Natural killer cell (primary cell): ENCODE measurements at regions not wholly inside any gene's neighbourhood (a gene's known extent, or its start where the extent isn't known, plus 50 kb on each side); places are given as distances from the start of the nearest gene placed in this dataset.

ENCODE experiments used
- ATAC-seq, 3 donors: fragments of 150-1000 bp in 2 of 3; fragments of 200-7000 bp in 1 of 3; cut with Tn5 transposase; 1 replicate in 1 of 3; 2 replicates in 2 of 3; pipeline ENCODE4 v1.10.0; 2021; ENCODE audit warnings: mild to moderate bottlenecking in 2 of 3, moderate library complexity in 2 of 3
- DNase-seq, 2 donors: peaks; one replicate each; pipeline versions ENCODE4 v3.0.0 to v3.0.0-alpha.2; 2013 to 2021; ENCODE audit warnings: mixed read lengths in 1 of 2
- H3K27ac ChIP-seq: one replicate; pipeline ENCODE4 v1.5.1; 2013; ENCODE audit warnings: mild to moderate bottlenecking, low read length
- H3K27me3 ChIP-seq: one replicate; pipeline ENCODE4 v1.6.1; 2013; ENCODE audit warnings: low read length; ENCODE audit not compliant: control insufficient read depth, insufficient read depth
- H3K36me3 ChIP-seq: one replicate; pipeline ENCODE4 v1.6.1; 2013; ENCODE audit warnings: low read length; ENCODE audit not compliant: control insufficient read depth, insufficient read depth
- H3K4me1 ChIP-seq: one replicate; pipeline ENCODE4 v1.6.1; 2013; ENCODE audit warnings: low read length; ENCODE audit not compliant: control insufficient read depth, insufficient read depth
- H3K4me3 ChIP-seq: one replicate; pipeline ENCODE4 v1.5.1; 2013; ENCODE audit warnings: low read length
- H3K9me3 ChIP-seq: one replicate; pipeline ENCODE4 v1.6.1; 2013; ENCODE audit warnings: low read length; ENCODE audit not compliant: control insufficient read depth, insufficient read depth
- H3K27ac Mint-ChIP-seq, 2 donors: one replicate each; pipeline ENCODE4 v1.8.0; 2022; ENCODE audit warnings: mild to moderate bottlenecking in 2 of 2, mixed read lengths in 2 of 2, moderate library complexity in 1 of 2
- H3K27me3 Mint-ChIP-seq, 2 donors: one replicate each; pipeline ENCODE4 v1.8.0; 2022; ENCODE audit warnings: low read depth in 2 of 2, mixed read lengths in 2 of 2
- H3K36me3 Mint-ChIP-seq: one replicate; pipeline ENCODE4 v1.8.0; 2022; ENCODE audit warnings: mixed read lengths
- H3K4me1 Mint-ChIP-seq, 2 donors: one replicate each; pipeline ENCODE4 v1.8.0; 2022; ENCODE audit warnings: mixed read lengths in 2 of 2
- H3K4me3 Mint-ChIP-seq: one replicate; pipeline ENCODE4 v1.8.0; 2022; ENCODE audit warnings: mild to moderate bottlenecking, moderate library complexity, mixed read lengths
- H3K9me3 Mint-ChIP-seq, 2 donors: one replicate each; pipeline ENCODE4 v1.8.0; 2022; ENCODE audit warnings: mixed read lengths in 2 of 2
- CTCF ChIP-seq: fragments of 200-600 bp; IDR thresholded peaks from one replicate; pipeline ENCODE4 v1.8.0; 2022; ENCODE audit warnings: antibody characterized with exemption
- WGBS: methylation state at CpG from one replicate; pipeline ENCODE4 v1.1.7; 2013; ENCODE audit warnings: missing lambda C conversion rate; ENCODE audit not compliant: insufficient coverage; 5-methylcytosine and 5-hydroxymethylcytosine counted together
- intact Hi-C: fragments of 100-400 bp; cut with micrococcal nuclease; formaldehyde crosslinking; loops from one replicate; pipeline ENCODE4 v1.14.2; 2022

GRCh38 chr13:111897846-111898215, 169.1 kb upstream of the SOX1 start:
- Histone ChIP-seq H3K27ac (no peak overlapping the region), H3K27me3 (peaks cover 16% of the 10 kb centered on the region), H3K36me3 (no peaks in the 10 kb centered on the region), H3K4me1 (no peaks in the 10 kb centered on the region), H3K4me3 (no peak overlapping the region), H3K9me3 (no peaks in the 10 kb centered on the region)
- peaks cover 20 to 23% of the 10 kb centered on the region in 2 donors for H3K27me3 Mint-ChIP-seq
- no peaks in the 10 kb centered on the region for H3K9me3 Mint-ChIP-seq
- no peak for TF ChIP-seq CTCF
- intact Hi-C loops: no loop called here
- no peak overlapping the region for H3K4me3 Mint-ChIP-seq
- ATAC-seq: no peak
- 76% methylated on average over 9 of the region's 9 CpGs for WGBS
- H3K4me1 Mint-ChIP-seq: no peaks in the 10 kb centered on the region
- no peak overlapping the region for H3K27ac Mint-ChIP-seq
- DNase-seq: no peak
- H3K36me3 Mint-ChIP-seq: no peaks in the 10 kb centered on the region

GRCh38 chr13:111898956-111899713, 167.8 kb upstream of the SOX1 start:
- no peak for TF ChIP-seq CTCF
- intact Hi-C loops: no loop called here
- no peak overlapping the region for H3K4me3 Mint-ChIP-seq
- H3K9me3 Mint-ChIP-seq: no peaks in the 10 kb centered on the region
- no peak overlapping the region for H3K4me3 ChIP-seq
- H3K27ac Mint-ChIP-seq: no peak overlapping the region
- DNase-seq (no peak), ATAC-seq (no peak)
- 90% methylated on average over 33 of the region's 35 CpGs for WGBS
- no peaks in the 10 kb centered on the region for H3K36me3 Mint-ChIP-seq
- no peaks in the 10 kb centered on the region for H3K36me3 ChIP-seq
- no peaks in the 10 kb centered on the region for H3K4me1 ChIP-seq
- no peak overlapping the region for H3K27ac ChIP-seq
- no peaks in the 10 kb centered on the region for H3K9me3 ChIP-seq
- H3K27me3 ChIP-seq: peaks cover 4% of the 10 kb centered on the region
- H3K4me1 Mint-ChIP-seq: no peaks in the 10 kb centered on the region
- H3K27me3 Mint-ChIP-seq: peaks cover 12 to 17% of the 10 kb centered on the region in 2 donors

GRCh38 chr13:111899714-111900389, 167.1 kb upstream of the SOX1 start:
- no peaks in the 10 kb centered on the region for H3K36me3 Mint-ChIP-seq
- TF ChIP-seq CTCF: no peak

More at GRCh38 chr13:111899714-111900389, 167.1 kb upstream of the SOX1 start:
- Histone ChIP-seq H3K27me3 (no peaks in the 10 kb centered on the region), H3K4me1 (no peaks in the 10 kb centered on the region), H3K27ac (no peak overlapping the region), H3K36me3 (no peaks in the 10 kb centered on the region), H3K4me3 (no peak overlapping the region), H3K9me3 (no peaks in the 10 kb centered on the region)
- no peaks in the 10 kb centered on the region for H3K4me1 Mint-ChIP-seq
- H3K4me3 Mint-ChIP-seq: no peak overlapping the region
- 88% methylated on average over 15 of the region's 15 CpGs for WGBS
- peaks cover 7 to 10% of the 10 kb centered on the region in 2 donors for H3K27me3 Mint-ChIP-seq
- no peak overlapping the region for H3K27ac Mint-ChIP-seq
- no peak for ATAC-seq
- H3K9me3 Mint-ChIP-seq: no peaks in the 10 kb centered on the region
- intact Hi-C loops: no loop called here
- DNase-seq: no peak
